ENCODE measurements at regions not wholly inside any gene's neighbourhood (a gene's known extent, or its start where the extent isn't known, plus 50 kb on each side); places are given as distances from the start of the nearest gene placed in this dataset.
A peak's percentile ranks its signal among the peaks of the same experiment; 100 is the strongest.

DNA sequence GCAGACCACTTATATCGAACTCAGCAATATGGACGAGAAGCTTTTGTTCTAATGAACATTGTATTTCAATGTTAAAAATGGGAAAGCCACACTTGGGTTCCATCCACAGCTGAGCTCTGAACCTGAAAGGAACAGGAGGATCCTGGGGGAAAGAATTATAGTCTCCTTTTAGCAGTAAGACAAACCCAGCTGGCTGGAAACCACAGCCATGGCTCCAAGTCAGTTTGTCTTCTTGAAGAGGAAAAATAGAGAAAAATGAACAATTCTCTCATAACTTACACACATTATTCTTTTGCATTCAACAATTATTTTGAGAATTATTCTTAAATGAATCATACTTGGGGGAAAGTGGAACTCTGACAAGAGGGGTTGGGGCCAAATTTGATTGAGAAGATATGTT, 149.2 kb upstream of the VEPH1 start:
- peak; percentile 25 for DNase-seq (ENCODE audit: low read depth)
- no peak overlapping the region for H3K4me3 ChIP-seq (ENCODE audit: low read length)
- TF ChIP-seq CTCF (conservative IDR thresholded peaks at IDR 0.05; ENCODE audit: low read length): no peak

GRCh38 chr3:157650699-157651098, 147.5 kb upstream of the VEPH1 start:
- TF ChIP-seq CTCF (conservative IDR thresholded peaks at IDR 0.05; ENCODE audit: low read length): no peak
- H3K4me3 ChIP-seq (ENCODE audit: low read length): no peak overlapping the region
- no peak for DNase-seq (ENCODE audit: low read depth)

GRCh38 chr3:157650172-157650571, 147.0 kb upstream of the VEPH1 start:
- no peak overlapping the region for H3K4me3 ChIP-seq (ENCODE audit: low read length)
- DNase-seq (ENCODE audit: low read depth): no peak

GRCh38 chr3:157649511-157649910, 146.3 kb upstream of the VEPH1 start:
- TF ChIP-seq CTCF (conservative IDR thresholded peaks at IDR 0.05; ENCODE audit: low read length): no peak
- H3K4me3 ChIP-seq (ENCODE audit: low read length): no peak overlapping the region
- DNase-seq (ENCODE audit: low read depth): no peak

More at GRCh38 chr3:157650172-157650571, 147.0 kb upstream of the VEPH1 start:
- TF ChIP-seq CTCF (conservative IDR thresholded peaks at IDR 0.05; ENCODE audit: low read length): no peak

DNA sequence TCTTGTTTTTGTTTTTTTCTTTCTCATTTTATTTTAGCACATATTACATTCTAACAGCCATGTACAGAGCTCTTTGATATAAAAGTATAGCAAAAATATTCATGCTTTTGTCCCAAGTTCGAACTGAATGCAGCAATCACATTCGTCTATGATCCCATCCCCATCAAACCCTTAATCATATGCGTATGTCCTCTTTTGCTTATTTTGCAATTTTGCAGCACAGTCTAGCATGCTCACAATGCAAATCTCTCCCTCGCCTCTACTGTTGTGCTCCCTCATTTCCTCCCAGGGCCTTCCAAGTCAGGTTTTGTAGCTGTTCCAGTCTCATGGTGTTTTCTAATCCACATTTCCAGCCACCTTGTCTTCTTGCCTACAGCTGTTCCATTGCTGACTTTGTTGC, 144.6 kb upstream of the VEPH1 start:
- DNase-seq (ENCODE audit: low read depth): no peak
- no peak for TF ChIP-seq CTCF (conservative IDR thresholded peaks at IDR 0.05; ENCODE audit: low read length)
- no peak overlapping the region for H3K4me3 ChIP-seq (ENCODE audit: low read length)

DNA sequence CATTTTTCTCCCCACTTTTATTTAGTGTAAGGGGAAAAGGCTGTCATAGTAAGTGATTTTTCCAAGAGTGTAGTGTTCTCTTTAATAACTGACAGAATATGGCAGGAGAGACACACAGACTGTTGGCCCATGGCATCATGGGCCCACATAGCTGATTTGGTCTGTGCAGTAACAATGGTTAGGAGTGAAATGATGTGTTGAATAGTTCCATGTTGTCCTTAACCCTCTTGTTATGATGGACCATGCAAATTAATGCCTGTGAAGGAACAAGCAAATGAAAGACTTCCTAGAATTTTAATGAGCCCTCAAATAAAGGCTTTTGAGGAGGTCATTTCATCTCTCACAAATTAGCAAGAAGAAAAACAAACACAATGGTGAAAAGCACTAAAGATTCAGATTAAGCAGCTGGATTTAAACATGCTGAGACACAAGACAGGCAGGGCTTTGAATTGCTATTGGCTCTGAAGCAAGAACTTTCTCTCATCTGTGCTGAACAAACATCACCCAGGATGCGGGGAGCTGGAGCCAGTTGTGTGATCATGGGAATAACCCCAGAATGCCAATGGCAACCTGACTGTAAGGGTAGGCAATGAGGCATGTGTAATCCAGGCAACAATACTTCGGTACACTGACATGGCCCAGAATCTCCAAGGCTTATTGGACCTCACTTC, 136.7 kb upstream of the VEPH1 start:
- TF ChIP-seq CTCF (conservative IDR thresholded peaks at IDR 0.05; ENCODE audit: low read length): no peak
- no peak overlapping the region for H3K4me3 ChIP-seq (ENCODE audit: low read length)
- no peak for DNase-seq (ENCODE audit: low read depth)

GRCh38 chr3:157637866-157638265, 134.7 kb upstream of the VEPH1 start:
- no peak overlapping the region for H3K4me3 ChIP-seq (ENCODE audit: low read length)
- no peak for DNase-seq (ENCODE audit: low read depth)
- no peak for TF ChIP-seq CTCF (conservative IDR thresholded peaks at IDR 0.05; ENCODE audit: low read length)
